ENCODE measurements at regions not wholly inside any gene's neighbourhood (a gene's known extent, or its start where the extent isn't known, plus 50 kb on each side); places are given as distances from the start of the nearest gene placed in this dataset.

GRCh38 chr12:127386723-127387122, 880.2 kb upstream of the TMEM132C start:
- Mint-ChIP-seq H3K4me3 (ENCODE audit: unreplicated experiment) (no peak overlapping the region), H3K9me3 (ENCODE audit: unreplicated experiment) (no peaks in the 10 kb centered on the region), H3K27me3 (ENCODE audit: unreplicated experiment) (no peaks in the 10 kb centered on the region), H3K27ac (ENCODE audit: unreplicated experiment) (no peak overlapping the region), H3K4me1 (ENCODE audit: unreplicated experiment) (no peaks in the 10 kb centered on the region), H3K36me3 (ENCODE audit: unreplicated experiment) (no peaks in the 10 kb centered on the region)
- no peak for DNase-seq (ENCODE audit: extremely low spot score, unreplicated experiment)
- no peak for TF ChIP-seq CTCF (IDR thresholded peaks at IDR 0.05)

- H3K27me3 Mint-ChIP-seq (ENCODE audit: unreplicated experiment) = no peaks in the 10 kb centered on the region
- no peak for TF ChIP-seq CTCF (IDR thresholded peaks at IDR 0.05)
- DNase-seq (ENCODE audit: extremely low spot score, unreplicated experiment) = no peak
- H3K4me3 Mint-ChIP-seq (ENCODE audit: unreplicated experiment) = no peak overlapping the region
- H3K9me3 Mint-ChIP-seq (ENCODE audit: unreplicated experiment) = no peaks in the 10 kb centered on the region
- no peaks in the 10 kb centered on the region for H3K4me1 Mint-ChIP-seq (ENCODE audit: unreplicated experiment)
- H3K36me3 Mint-ChIP-seq (ENCODE audit: unreplicated experiment) = no peaks in the 10 kb centered on the region
- H3K27ac Mint-ChIP-seq (ENCODE audit: unreplicated experiment) = no peak overlapping the region
These were observed 878.0 kb upstream of the TMEM132C start for GRCh38 chr12:127388985-127389384.

- H3K4me1 Mint-ChIP-seq (ENCODE audit: unreplicated experiment) = no peaks in the 10 kb centered on the region
- H3K4me3 Mint-ChIP-seq (ENCODE audit: unreplicated experiment) = no peak overlapping the region
- no peak overlapping the region for H3K27ac Mint-ChIP-seq (ENCODE audit: unreplicated experiment)
- no peak for DNase-seq (ENCODE audit: extremely low spot score, unreplicated experiment)
- no peak for TF ChIP-seq CTCF (IDR thresholded peaks at IDR 0.05)
- H3K27me3 Mint-ChIP-seq (ENCODE audit: unreplicated experiment) = no peaks in the 10 kb centered on the region
- H3K36me3 Mint-ChIP-seq (ENCODE audit: unreplicated experiment) = no peaks in the 10 kb centered on the region
- H3K9me3 Mint-ChIP-seq (ENCODE audit: unreplicated experiment) = no peaks in the 10 kb centered on the region
These were observed 877.0 kb upstream of the TMEM132C start for GRCh38 chr12:127389923-127390322.

- DNase-seq (ENCODE audit: extremely low spot score, unreplicated experiment) = no peak
- H3K27ac Mint-ChIP-seq (ENCODE audit: unreplicated experiment) = no peak overlapping the region
- H3K36me3 Mint-ChIP-seq (ENCODE audit: unreplicated experiment) = no peaks in the 10 kb centered on the region
- no peak for TF ChIP-seq CTCF (IDR thresholded peaks at IDR 0.05)
- H3K4me3 Mint-ChIP-seq (ENCODE audit: unreplicated experiment) = no peak overlapping the region
- H3K27me3 Mint-ChIP-seq (ENCODE audit: unreplicated experiment) = no peaks in the 10 kb centered on the region
- no peaks in the 10 kb centered on the region for H3K9me3 Mint-ChIP-seq (ENCODE audit: unreplicated experiment)
- peaks cover 2% of the 10 kb centered on the region for H3K4me1 Mint-ChIP-seq (ENCODE audit: unreplicated experiment)
These were observed 873.5 kb upstream of the TMEM132C start for GRCh38 chr12:127393465-127393864.

- no peak for DNase-seq (ENCODE audit: extremely low spot score, unreplicated experiment)
- H3K4me3 Mint-ChIP-seq (ENCODE audit: unreplicated experiment) = no peak overlapping the region
- no peaks in the 10 kb centered on the region for H3K27me3 Mint-ChIP-seq (ENCODE audit: unreplicated experiment)
- no peak overlapping the region for H3K27ac Mint-ChIP-seq (ENCODE audit: unreplicated experiment)
- TF ChIP-seq CTCF (IDR thresholded peaks at IDR 0.05) = no peak
- H3K36me3 Mint-ChIP-seq (ENCODE audit: unreplicated experiment) = no peaks in the 10 kb centered on the region
- H3K9me3 Mint-ChIP-seq (ENCODE audit: unreplicated experiment) = no peaks in the 10 kb centered on the region
- H3K4me1 Mint-ChIP-seq (ENCODE audit: unreplicated experiment) = peaks cover 2% of the 10 kb centered on the region
These were observed 873.1 kb upstream of the TMEM132C start for GRCh38 chr12:127393896-127394295.

Data from osteocyte (in vitro differentiated cells).